NB4 (cell line): ENCODE measurements at regions not wholly inside any gene's neighbourhood (a gene's known extent, or its start where the extent isn't known, plus 50 kb on each side); places are given as distances from the start of the nearest gene placed in this dataset.

Source experiments
- DNase-seq: peaks from one replicate; pipeline ENCODE4 v3.0.0; 2010; ENCODE audit warnings: low read depth
- H3K4me3 ChIP-seq: one replicate; pipeline ENCODE4 v1.5.1; 2011; ENCODE audit warnings: mild to moderate bottlenecking, low read depth, low read length, moderate library complexity
- CTCF ChIP-seq: IDR thresholded peaks from one replicate; pipeline ENCODE4 v1.5.1; 2012; ENCODE audit warnings: low read depth, low read length
- MAX ChIP-seq: IDR thresholded peaks from 2 replicates; pipeline ENCODE4 v1.6.1; 2011; ENCODE audit warnings: low read depth, low read length
- MYC ChIP-seq: IDR thresholded peaks from 2 replicates; pipeline ENCODE4 v1.6.1; 2011; ENCODE audit warnings: low read depth, low read length
- POLR2A ChIP-seq: IDR thresholded peaks from 2 replicates; pipeline ENCODE4 v1.6.1; 2011; ENCODE audit warnings: mild to moderate bottlenecking; ENCODE audit not compliant: insufficient read length; ENCODE audit errors: extremely low read depth

- TF ChIP-seq MAX: no peak
- no peak for TF ChIP-seq POLR2A
- no peak for TF ChIP-seq MYC
- no peak for TF ChIP-seq CTCF
- H3K4me3 ChIP-seq: no peak overlapping the region
- no peak for DNase-seq
Observed at GRCh38 chr1:55600242-55600641, 385.1 kb upstream of the USP24 start.

- TF ChIP-seq MYC: no peak
- TF ChIP-seq MAX: no peak
- TF ChIP-seq CTCF: no peak
- TF ChIP-seq POLR2A: no peak
- DNase-seq: no peak
- H3K4me3 ChIP-seq: no peak overlapping the region
Observed at GRCh38 chr1:55597910-55598309, 382.7 kb upstream of the USP24 start.

DNA sequence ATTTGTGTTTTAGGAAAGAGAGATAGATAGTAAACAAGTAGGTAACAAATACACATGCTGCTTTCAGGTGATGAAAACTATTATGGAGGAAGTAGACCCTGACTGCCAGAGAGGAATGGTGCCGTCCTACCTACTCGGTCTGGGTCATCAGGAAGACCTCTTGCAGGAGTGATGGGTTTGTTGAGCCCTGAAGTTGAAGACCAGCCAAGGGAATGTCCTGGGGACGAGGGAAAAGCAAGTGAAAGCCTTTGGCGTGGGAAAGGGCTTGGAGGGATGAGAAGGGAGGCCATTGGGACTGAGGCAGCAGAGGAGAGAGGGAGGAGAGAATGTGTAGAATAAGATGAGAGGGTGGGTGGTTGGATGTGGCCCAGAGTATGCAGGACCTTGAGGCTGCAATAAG lies 379.5 kb upstream of the USP24 start:
- DNase-seq: no peak
- TF ChIP-seq POLR2A: no peak
- TF ChIP-seq MYC: no peak
- no peak for TF ChIP-seq CTCF
- no peak for TF ChIP-seq MAX
- no peak overlapping the region for H3K4me3 ChIP-seq

DNA sequence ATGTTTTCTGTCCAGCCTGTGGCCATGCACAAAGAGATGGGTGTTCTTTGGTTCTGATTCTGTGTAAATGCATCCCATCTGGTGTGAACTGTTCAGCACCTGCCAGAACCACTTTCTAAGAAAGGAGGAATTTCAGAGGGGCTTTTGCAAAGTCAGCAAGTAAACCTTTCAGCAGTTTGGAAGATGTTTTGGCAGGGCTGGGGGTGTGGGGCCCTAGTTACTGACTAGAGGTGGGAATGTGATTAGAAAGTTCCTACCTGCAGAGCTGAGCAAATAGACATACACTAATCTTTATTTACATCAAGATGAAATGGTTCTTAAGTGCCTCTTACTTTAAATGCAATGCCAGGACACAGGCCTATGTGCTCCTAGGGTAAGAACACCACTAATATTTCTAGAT lies 378.1 kb upstream of the USP24 start:
- DNase-seq: no peak
- H3K4me3 ChIP-seq: no peak overlapping the region

DNA sequence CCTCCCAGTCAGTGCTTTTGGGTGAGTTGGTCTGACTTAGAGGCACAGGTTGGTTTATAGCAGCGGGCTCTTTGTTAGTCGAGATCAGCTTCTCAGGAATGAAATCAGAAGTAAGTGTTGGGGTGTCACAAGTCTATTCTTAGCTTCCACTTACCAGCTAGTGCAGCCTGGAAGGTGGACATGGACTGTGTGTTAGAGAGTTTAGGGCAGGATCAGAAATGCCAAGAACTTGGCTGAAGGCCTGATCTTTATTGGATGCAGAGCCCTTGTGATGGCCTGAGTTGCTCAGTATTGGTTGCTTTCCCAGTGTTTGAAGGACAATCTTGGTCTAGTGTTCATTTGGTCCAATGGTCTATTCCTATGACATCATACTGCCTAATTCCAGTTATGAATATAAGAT lies 377.0 kb upstream of the USP24 start:
- TF ChIP-seq MYC (no peak), MAX (no peak), CTCF (no peak)
- DNase-seq: no peak

More for the DNA sequence above, 378.1 kb upstream of the USP24 start:
- TF ChIP-seq MAX (no peak), MYC (no peak), POLR2A (no peak), CTCF (no peak)

More for the DNA sequence above, 377.0 kb upstream of the USP24 start:
- no peak overlapping the region for H3K4me3 ChIP-seq
